ENCODE measurements at regions not wholly inside any gene's neighbourhood (a gene's known extent, or its start where the extent isn't known, plus 50 kb on each side); places are given as distances from the start of the nearest gene placed in this dataset.
"Not testable (repeated sequence)": the region's sequence is repeated elsewhere in the genome, so short reads cannot be mapped to it uniquely, and the experiment has no call there.

DNA sequence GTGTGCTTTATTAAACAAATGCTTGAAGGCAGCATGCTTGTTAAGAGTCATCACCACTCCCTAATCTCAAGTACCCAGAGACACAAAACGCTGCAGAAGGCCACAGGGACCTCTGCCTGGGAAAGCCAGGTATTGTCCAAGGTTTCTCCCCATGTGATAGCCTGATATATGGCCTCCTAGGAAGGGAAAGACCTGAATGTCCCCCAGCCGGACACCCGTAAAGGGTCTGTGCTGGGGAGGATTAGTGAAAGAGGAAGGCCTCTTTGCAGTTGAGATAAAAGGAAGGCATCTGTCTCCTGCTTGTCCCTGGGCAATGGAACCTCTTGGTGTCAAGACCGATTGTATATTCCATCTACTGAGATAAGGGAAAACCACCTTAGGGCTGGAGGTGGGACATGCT lies 159.7 kb downstream of the ADRA2C start:
- not testable (repeated sequence) for TF ChIP-seq SUZ12 (IDR thresholded peaks at IDR 0.05); L3MBTL2 (conservative IDR thresholded peaks at IDR 0.05); PKNOX1 (IDR thresholded peaks at IDR 0.05); ARNT (IDR thresholded peaks at IDR 0.05); BHLHE40 (IDR thresholded peaks at IDR 0.05; ENCODE audit: borderline replicate concordance); FOXM1 (IDR thresholded peaks at IDR 0.05; ENCODE audit: borderline replicate concordance); TARDBP (IDR thresholded peaks at IDR 0.05); ZNF384 (IDR thresholded peaks at IDR 0.05); SP1 (IDR thresholded peaks at IDR 0.05)
